H9 (cell line): ENCODE measurements at regions not wholly inside any gene's neighbourhood (a gene's known extent, or its start where the extent isn't known, plus 50 kb on each side); places are given as distances from the start of the nearest gene placed in this dataset.

Experiments used
- DNase-seq: peaks from one replicate; pipeline ENCODE4 v3.0.0-alpha.2; 2017
- H2AFZ ChIP-seq: one replicate; pipeline ENCODE4 v1.6.1; 2013; ENCODE audit warnings: mild to moderate bottlenecking, low read length, control low read depth, moderate library complexity
- H2AK5ac ChIP-seq: 2 replicates; pipeline ENCODE4 v1.6.1; 2013; ENCODE audit warnings: low read length, control low read depth, mixed read lengths; ENCODE audit not compliant: insufficient read length
- H2BK120ac ChIP-seq: one replicate; pipeline ENCODE4 v1.6.1; 2013; ENCODE audit warnings: low read depth, mild to moderate bottlenecking, low read length, control low read depth, inconsistent platforms; ENCODE audit not compliant: poor library complexity, severe bottlenecking
- H2BK12ac ChIP-seq: 2 replicates; pipeline ENCODE4 v1.6.1; 2013; ENCODE audit warnings: low read length, control low read depth, mixed read lengths, low read depth; ENCODE audit not compliant: insufficient read length
- H2BK15ac ChIP-seq: 2 replicates; pipeline ENCODE4 v1.6.1; 2013; ENCODE audit warnings: low read depth, low read length, control low read depth
- H2BK20ac ChIP-seq: one replicate; pipeline ENCODE4 v1.6.1; 2013; ENCODE audit warnings: low read depth, mild to moderate bottlenecking, low read length, control low read depth, inconsistent platforms; ENCODE audit not compliant: poor library complexity, severe bottlenecking
- H2BK5ac ChIP-seq: 2 replicates; pipeline ENCODE4 v1.6.1; 2013; ENCODE audit warnings: low read length, control low read depth, mixed read lengths; ENCODE audit not compliant: insufficient read length
- H3K14ac ChIP-seq: 2 replicates; pipeline ENCODE4 v1.6.1; 2013; ENCODE audit warnings: low read length, control low read depth; ENCODE audit not compliant: insufficient read depth
- H3K18ac ChIP-seq: 2 replicates; pipeline ENCODE4 v1.6.1; 2013; ENCODE audit warnings: low read depth, mild to moderate bottlenecking, mixed read lengths, low read length, control low read depth; ENCODE audit not compliant: insufficient read length
- H3K23ac ChIP-seq: 2 replicates; pipeline ENCODE4 v1.6.1; 2013; ENCODE audit warnings: low read length, control low read depth, mixed read lengths, low read depth; ENCODE audit not compliant: insufficient read length
- H3K23me2 ChIP-seq: 2 replicates; pipeline ENCODE4 v1.6.1; 2013; ENCODE audit warnings: low read depth, mild to moderate bottlenecking, mixed read lengths, low read length, control low read depth; ENCODE audit not compliant: insufficient read length, poor library complexity, severe bottlenecking
- H3K27ac ChIP-seq: 2 replicates; pipeline ENCODE4 v1.5.1; 2013; ENCODE audit warnings: low read length, control low read depth, mixed read lengths, low read depth; ENCODE audit not compliant: insufficient read length
- H3K27me3 ChIP-seq: 2 replicates; pipeline ENCODE4 v1.6.1; 2013; ENCODE audit warnings: low read length, control low read depth, inconsistent platforms; ENCODE audit not compliant: insufficient read depth
- H3K4ac ChIP-seq: 2 replicates; pipeline ENCODE4 v1.6.1; 2013; ENCODE audit warnings: low read depth, mild to moderate bottlenecking, control low read depth, inconsistent platforms, low read length, moderate library complexity
- H3K4me1 ChIP-seq: 2 replicates; pipeline ENCODE4 v1.6.1; 2013; ENCODE audit warnings: low read length, control low read depth, inconsistent platforms; ENCODE audit not compliant: insufficient read depth
- H3K4me2 ChIP-seq: 2 replicates; pipeline ENCODE4 v1.6.1; 2013; ENCODE audit warnings: low read length, control low read depth, mixed read lengths; ENCODE audit not compliant: insufficient read length, insufficient read depth
- H3K56ac ChIP-seq: 2 replicates; pipeline ENCODE4 v1.6.1; 2013; ENCODE audit warnings: low read depth, mild to moderate bottlenecking, mixed read lengths, low read length, control low read depth; ENCODE audit not compliant: insufficient read length
- H3K79me1 ChIP-seq: 2 replicates; pipeline ENCODE4 v1.6.1; 2013; ENCODE audit warnings: low read depth, mild to moderate bottlenecking, moderate library complexity, low read length, control low read depth, inconsistent platforms; ENCODE audit not compliant: insufficient read depth, poor library complexity, severe bottlenecking
- H3K79me2 ChIP-seq: 2 replicates; pipeline ENCODE4 v1.6.1; 2013; ENCODE audit warnings: low read length, control low read depth, inconsistent platforms; ENCODE audit not compliant: insufficient read depth
- H3K9ac ChIP-seq: 2 replicates; pipeline ENCODE4 v1.6.1; 2013; ENCODE audit warnings: low read length, control low read depth, mixed read lengths; ENCODE audit not compliant: insufficient read length; ENCODE audit errors: extremely low read depth
- H3K9me3 ChIP-seq: one replicate; pipeline ENCODE4 v1.6.1; 2013; ENCODE audit warnings: low read depth, low read length, inconsistent platforms; ENCODE audit not compliant: control insufficient read depth
- H3T11ph ChIP-seq: one replicate; pipeline ENCODE4 v1.6.1; 2013; ENCODE audit warnings: mild to moderate bottlenecking, low read length, control low read depth, inconsistent platforms
- H4K20me1 ChIP-seq: one replicate; pipeline ENCODE4 v1.6.1; 2013; ENCODE audit not compliant: control insufficient read depth, insufficient read length, insufficient read depth
- H4K5ac ChIP-seq: 2 replicates; pipeline ENCODE4 v1.6.1; 2013; ENCODE audit warnings: low read depth, mild to moderate bottlenecking, mixed read lengths, low read length, control low read depth; ENCODE audit not compliant: insufficient read length
- H4K8ac ChIP-seq: replicated peaks from 2 replicates; pipeline ENCODE4 v1.6.1; 2013; ENCODE audit warnings: low read length, control low read depth, mixed read lengths, low read depth; ENCODE audit not compliant: insufficient read length
- H4K91ac ChIP-seq: 2 replicates; pipeline ENCODE4 v1.6.1; 2013; ENCODE audit warnings: low read depth, mild to moderate bottlenecking, moderate library complexity, mixed read lengths, low read length, control low read depth; ENCODE audit not compliant: insufficient read length
- H3K27ac Mint-ChIP-seq, 3 experiments: 2 replicates in 2 of 3; 3 replicates in 1 of 3; pipeline ENCODE4 v1.8.0; 2020 to 2021; ENCODE audit warnings: mixed read lengths in 3 of 3, mild to moderate bottlenecking in 1 of 3, moderate library complexity in 1 of 3
- H3K27me3 Mint-ChIP-seq: 2 replicates; pipeline ENCODE4 v1.8.0; 2021; ENCODE audit warnings: low read depth, mild to moderate bottlenecking, moderate library complexity, mixed read lengths
- H3K36me3 Mint-ChIP-seq, 3 experiments: 2 replicates in 2 of 3; 3 replicates in 1 of 3; pipeline ENCODE4 v1.8.0; 2020 to 2021; ENCODE audit warnings: low read depth in 3 of 3, mixed read lengths in 3 of 3; ENCODE audit not compliant: insufficient read depth in 1 of 3
- H3K4me1 Mint-ChIP-seq, 2 experiments: 2 replicates each; pipeline ENCODE4 v1.8.0; 2020; ENCODE audit warnings: mixed read lengths in 2 of 2
- H3K4me3 Mint-ChIP-seq, 2 experiments: 2 replicates in 1 of 2; 3 replicates in 1 of 2; pipeline ENCODE4 v1.8.0; 2020 to 2021; ENCODE audit warnings: mild to moderate bottlenecking in 2 of 2, mixed read lengths in 2 of 2, moderate library complexity in 1 of 2
- H3K9me3 Mint-ChIP-seq, 2 experiments: 2 replicates in 1 of 2; 3 replicates in 1 of 2; pipeline ENCODE4 v1.8.0; 2020; ENCODE audit warnings: mild to moderate bottlenecking in 2 of 2, mixed read lengths in 2 of 2, moderate library complexity in 1 of 2
- CTCF ChIP-seq: fragments of 200-600 bp; sonication (generic); conservative IDR thresholded peaks from 3 replicates; pipeline ENCODE4 v1.8.0; 2021; ENCODE audit warnings: antibody characterized with exemption, mild to moderate bottlenecking
- WGBS: extraction: QIAGEN DNeasy Blood & Tissue Kit; methylation state at CpG from one replicate; pipeline ENCODE4 v1.1.7; 2013; ENCODE audit warnings: missing lambda C conversion rate, low lambda C conversion rate, mixed read lengths; ENCODE audit not compliant: insufficient read length; ENCODE audit errors: extremely low coverage; 5-methylcytosine and 5-hydroxymethylcytosine counted together

- Histone ChIP-seq H4K20me1 (no peaks in the 10 kb centered on the region), H3K14ac (no peak overlapping the region), H2BK20ac (no peak overlapping the region), H4K5ac (no peak overlapping the region), H2BK12ac (no peak overlapping the region), H3K4me2 (no peak overlapping the region), H3K9ac (no peak overlapping the region), H2BK5ac (no peak overlapping the region), H3K23me2 (no peaks in the 10 kb centered on the region), H3K79me1 (no peaks in the 10 kb centered on the region), H3K4me1 (no peaks in the 10 kb centered on the region), H2BK15ac (no peak overlapping the region), H3K23ac (no peak overlapping the region), H3K27ac (no peak overlapping the region), H4K8ac (no peak overlapping the region), H3T11ph (no peak overlapping the region), H2AFZ (no peak overlapping the region), H3K4ac (no peak overlapping the region), H3K79me2 (no peaks in the 10 kb centered on the region), H3K9me3 (no peaks in the 10 kb centered on the region), H2BK120ac (no peak overlapping the region), H3K56ac (no peak overlapping the region), H3K27me3 (no peaks in the 10 kb centered on the region), H4K91ac (no peak overlapping the region), H2AK5ac (no peak overlapping the region), H3K18ac (no peak overlapping the region)
- no peaks in the 10 kb centered on the region for H3K36me3 Mint-ChIP-seq
- no peaks in the 10 kb centered on the region for H3K9me3 Mint-ChIP-seq
- no peak overlapping the region for H3K27ac Mint-ChIP-seq
- WGBS = no CpG with 5 or more reads among the region's 2 CpGs
- DNase-seq = no peak
- no peaks in the 10 kb centered on the region for H3K4me1 Mint-ChIP-seq
- no peak overlapping the region for H3K4me3 Mint-ChIP-seq
- TF ChIP-seq CTCF = no peak
- H3K27me3 Mint-ChIP-seq = no peaks in the 10 kb centered on the region
Observed at GRCh38 chr14:54053386-54053745, 96.7 kb upstream of the BMP4 start.
